OCI-LY1 (cell line): ENCODE measurements at regions not wholly inside any gene's neighbourhood (a gene's known extent, or its start where the extent isn't known, plus 50 kb on each side); places are given as distances from the start of the nearest gene placed in this dataset.

Experiments
- H2AFZ ChIP-seq: fragments of 200-600 bp; sonication (generic), shearing (Covaris generic); 2 replicates; pipeline ENCODE4 v1.6.0; 2014; ENCODE audit warnings: antibody characterized with exemption, mild to moderate bottlenecking, low read length
- H3F3A ChIP-seq: fragments of 200-600 bp; sonication (generic), shearing (Covaris generic); 2 replicates; pipeline ENCODE4 v1.6.0; 2014; ENCODE audit warnings: mild to moderate bottlenecking, antibody characterized with exemption, low read length, moderate library complexity; ENCODE audit not compliant: insufficient read depth
- H3K27ac ChIP-seq: fragments of 200-600 bp; sonication (generic); 2 replicates; pipeline ENCODE4 v1.5.1; 2014; ENCODE audit warnings: low read length, mixed run types, mild to moderate bottlenecking, low read depth; ENCODE audit not compliant: poor library complexity, severe bottlenecking
- H3K27me3 ChIP-seq: fragments of 200-600 bp; sonication (generic); 2 replicates; pipeline ENCODE4 v1.6.0; 2014; ENCODE audit warnings: antibody characterized with exemption, mild to moderate bottlenecking, low read length, moderate library complexity; ENCODE audit not compliant: insufficient read depth
- H3K36me3 ChIP-seq: fragments of 200-600 bp; sonication (generic); 2 replicates; pipeline ENCODE4 v1.6.1; 2014; ENCODE audit warnings: mild to moderate bottlenecking, antibody characterized with exemption, low read length, moderate library complexity, mixed read lengths; ENCODE audit not compliant: insufficient read depth
- H3K4me1 ChIP-seq: fragments of 200-600 bp; sonication (generic); 2 replicates; pipeline ENCODE4 v1.5.1; 2014; ENCODE audit warnings: mild to moderate bottlenecking, low read length, moderate library complexity; ENCODE audit not compliant: insufficient read depth, severe bottlenecking
- H3K4me2 ChIP-seq: fragments of 200-600 bp; sonication (generic), shearing (Covaris generic); 2 replicates; pipeline ENCODE4 v1.6.1; 2014; ENCODE audit warnings: low read length
- H3K4me3 ChIP-seq: fragments of 200-600 bp; sonication (generic); 2 replicates; pipeline ENCODE4 v1.5.1; 2014; ENCODE audit warnings: low read length, low read depth, mild to moderate bottlenecking, mixed read lengths; ENCODE audit not compliant: poor library complexity, severe bottlenecking
- H3K79me2 ChIP-seq: fragments of 200-600 bp; shearing (Covaris generic); 2 replicates; pipeline ENCODE4 v1.6.1; 2016; ENCODE audit warnings: mixed run types, low read length, mixed read lengths; ENCODE audit not compliant: insufficient read depth
- H3K9ac ChIP-seq: fragments of 200-600 bp; sonication (generic), shearing (Covaris generic); 2 replicates; pipeline ENCODE4 v1.6.1; 2014; ENCODE audit warnings: mild to moderate bottlenecking, low read length, mixed read lengths
- H3K9me2 ChIP-seq: fragments of 200-600 bp; sonication (generic), shearing (Covaris generic); 2 replicates; pipeline ENCODE4 v1.6.1; 2014; ENCODE audit warnings: low read depth, mild to moderate bottlenecking, low read length, mixed read lengths
- H3K9me3 ChIP-seq: fragments of 200-600 bp; shearing (Covaris generic); 2 replicates; pipeline ENCODE4 v1.6.1; 2014; ENCODE audit warnings: low read length, mixed read lengths
- H4K20me1 ChIP-seq: fragments of 200-600 bp; sonication (generic), shearing (Covaris generic); 2 replicates; pipeline ENCODE4 v1.6.0; 2016; ENCODE audit warnings: mild to moderate bottlenecking, low read length; ENCODE audit not compliant: insufficient read depth
- CTCF ChIP-seq: fragments of 200-600 bp; sonication (generic), shearing (Covaris generic); IDR thresholded peaks from 2 replicates; pipeline ENCODE4 v1.5.1; 2017; ENCODE audit warnings: mild to moderate bottlenecking, antibody characterized with exemption, low read length, moderate library complexity, mixed read lengths
- EZH2 ChIP-seq: fragments of 200-600 bp; sonication (generic), shearing (Covaris generic); IDR thresholded peaks from 2 replicates; pipeline ENCODE4 v1.8.0; 2017; ENCODE audit warnings: borderline replicate concordance, mixed run types, mild to moderate bottlenecking, antibody characterized with exemption, low read length, moderate library complexity, mixed read lengths

GRCh38 chr18:72411261-72411660 lies 132.9 kb downstream of the CBLN2 start:
- H3K4me2 ChIP-seq = no peak overlapping the region
- H3K4me1 ChIP-seq = no peaks in the 10 kb centered on the region

GRCh38 chr18:72410399-72410798 lies 133.7 kb downstream of the CBLN2 start:
- Histone ChIP-seq H3K27ac (no peak overlapping the region), H4K20me1 (no peaks in the 10 kb centered on the region), H3K36me3 (no peaks in the 10 kb centered on the region), H3K79me2 (no peaks in the 10 kb centered on the region), H3K4me1 (no peaks in the 10 kb centered on the region), H2AFZ (no peak overlapping the region), H3F3A (no peaks in the 10 kb centered on the region), H3K4me2 (no peak overlapping the region), H3K9ac (no peak overlapping the region), H3K4me3 (no peak overlapping the region), H3K9me3 (no peaks in the 10 kb centered on the region), H3K9me2 (no peaks in the 10 kb centered on the region), H3K27me3 (no peaks in the 10 kb centered on the region)
- TF ChIP-seq CTCF (no peak), EZH2 (no peak)

More at GRCh38 chr18:72411261-72411660, 132.9 kb downstream of the CBLN2 start:
- Histone ChIP-seq H3K9me3 (no peaks in the 10 kb centered on the region), H3K9me2 (no peaks in the 10 kb centered on the region), H3K27me3 (no peaks in the 10 kb centered on the region), H3F3A (no peaks in the 10 kb centered on the region), H4K20me1 (no peaks in the 10 kb centered on the region), H3K79me2 (no peaks in the 10 kb centered on the region), H2AFZ (no peak overlapping the region), H3K27ac (no peak overlapping the region), H3K9ac (no peak overlapping the region), H3K4me3 (no peak overlapping the region), H3K36me3 (no peaks in the 10 kb centered on the region)
- TF ChIP-seq EZH2 (no peak), CTCF (no peak)

DNA sequence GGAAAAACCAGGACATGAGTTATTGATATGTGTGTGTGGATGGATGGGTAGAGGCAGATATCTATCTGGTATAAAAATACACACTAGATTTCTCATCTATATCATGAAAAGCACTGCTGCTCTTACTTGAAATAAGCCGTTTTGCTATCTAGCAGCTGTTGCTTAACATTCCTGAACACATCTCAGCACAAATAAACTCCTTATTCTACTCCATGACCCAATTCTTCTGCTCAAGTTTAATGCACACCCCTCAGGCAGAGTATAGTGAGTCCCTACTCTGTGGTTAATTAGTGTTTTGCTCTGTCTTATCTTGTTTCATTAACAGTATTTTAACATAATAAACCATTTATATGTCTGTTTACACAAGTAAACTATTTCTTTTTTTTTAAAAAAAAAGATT lies 134.2 kb downstream of the CBLN2 start:
- H4K20me1 ChIP-seq = no peaks in the 10 kb centered on the region
- no peak overlapping the region for H3K4me3 ChIP-seq
- H3K4me2 ChIP-seq = no peak overlapping the region
- no peaks in the 10 kb centered on the region for H3K27me3 ChIP-seq
- no peaks in the 10 kb centered on the region for H3F3A ChIP-seq
- H3K79me2 ChIP-seq = no peaks in the 10 kb centered on the region
- no peaks in the 10 kb centered on the region for H3K4me1 ChIP-seq
- H3K27ac ChIP-seq = no peak overlapping the region
- H3K9ac ChIP-seq = no peak overlapping the region
- TF ChIP-seq EZH2 (no peak), CTCF (no peak)
- H3K9me2 ChIP-seq = no peaks in the 10 kb centered on the region
- no peaks in the 10 kb centered on the region for H3K9me3 ChIP-seq
- H3K36me3 ChIP-seq = no peaks in the 10 kb centered on the region
- H2AFZ ChIP-seq = no peak overlapping the region
